H1 (cell line): ENCODE measurements at regions not wholly inside any gene's neighbourhood (a gene's known extent, or its start where the extent isn't known, plus 50 kb on each side); places are given as distances from the start of the nearest gene placed in this dataset.

Source experiments
- CTCF ChIA-PET: fragments of 300-600 bp; sonication (Branson Sonifier 250); formaldehyde crosslinking; loops from one replicate; lab custom pipeline; 2021; ENCODE audit not compliant: partially characterized antibody; lab: Charles Lee
- POLR2A ChIA-PET: fragments of 300-600 bp; sonication (Branson Sonifier 250); formaldehyde crosslinking; loops from one replicate; lab custom pipeline; 2021; ENCODE audit warnings: inconsistent platforms; ENCODE audit not compliant: partially characterized antibody; lab: Charles Lee
- DNase-seq, 2 experiments: peaks; one replicate each; pipeline versions ENCODE4 v3.0.0 to v3.0.0-alpha.2; 2010 to 2022; ENCODE audit warnings: low spot score in 2 of 2, low read depth in 1 of 2, mixed read lengths in 1 of 2
- FAIRE-seq: peaks from 2 replicates; lab custom pipeline; 2011; peaks lifted over from hg19 to GRCh38; lab: Jason Lieb, UNC
- H2AFZ ChIP-seq: 2 replicates; pipeline ENCODE4 v1.8.1; 2012; ENCODE audit warnings: low read length, inconsistent platforms
- H2AK5ac ChIP-seq: 2 replicates; pipeline ENCODE4 v1.6.1; 2013; ENCODE audit warnings: low read depth, low read length
- H2BK120ac ChIP-seq: replicated peaks from 2 replicates; pipeline ENCODE3; 2013; ENCODE audit warnings: low read depth, low read length, inconsistent platforms
- H2BK12ac ChIP-seq: 2 replicates; pipeline ENCODE4 v1.6.1; 2013; ENCODE audit warnings: low read depth, low read length
- H2BK15ac ChIP-seq: 2 replicates; pipeline ENCODE4 v1.6.1; 2013; ENCODE audit warnings: low read length
- H2BK20ac ChIP-seq: 2 replicates; pipeline ENCODE4 v1.6.1; 2013; ENCODE audit warnings: low read length
- H2BK5ac ChIP-seq: 2 replicates; pipeline ENCODE4 v1.6.1; 2013; ENCODE audit warnings: low read depth, low read length
- H3K14ac ChIP-seq: 2 replicates; pipeline ENCODE4 v1.6.1; 2013; ENCODE audit warnings: inconsistent platforms; ENCODE audit not compliant: insufficient read length
- H3K18ac ChIP-seq: 2 replicates; pipeline ENCODE4 v1.6.1; 2013; ENCODE audit warnings: low read length; ENCODE audit errors: extremely low read depth
- H3K23ac ChIP-seq: 2 replicates; pipeline ENCODE4 v1.6.1; 2013; ENCODE audit warnings: inconsistent platforms; ENCODE audit not compliant: insufficient read length
- H3K23me2 ChIP-seq: 2 replicates; pipeline ENCODE4 v1.6.1; 2013; ENCODE audit warnings: low read depth, low read length
- H3K27ac ChIP-seq: 2 replicates; pipeline ENCODE4 v1.6.1; 2011; ENCODE audit warnings: low read depth, low read length, inconsistent platforms
- H3K27me3 ChIP-seq, 4 experiments: replicated peaks in 1 of 4; 1 replicate in 1 of 4; 2 replicates in 3 of 4; pipeline versions ENCODE4 v1.6.1 to v1.8.1; 2011 to 2013; ENCODE audit warnings: low read length in 3 of 4, mild to moderate bottlenecking in 3 of 4, inconsistent platforms in 2 of 4, mixed read lengths in 2 of 4, moderate library complexity in 1 of 4; ENCODE audit not compliant: control insufficient read depth in 3 of 4, insufficient read depth in 3 of 4; ENCODE audit errors: extremely low read depth in 1 of 4
- H3K36me3 ChIP-seq, 4 experiments: 2 replicates each; pipeline versions ENCODE4 v1.6.1 to v1.8.1; 2011 to 2013; ENCODE audit warnings: mild to moderate bottlenecking in 4 of 4, low read length in 3 of 4, moderate library complexity in 2 of 4, control low read depth in 1 of 4, inconsistent platforms in 1 of 4; ENCODE audit not compliant: insufficient read depth in 4 of 4, control insufficient read depth in 2 of 4
- H3K4ac ChIP-seq: replicated peaks from 2 replicates; pipeline ENCODE3; 2013; ENCODE audit warnings: low read length, low read depth, mixed read lengths, inconsistent platforms; ENCODE audit not compliant: insufficient read length
- H3K4me1 ChIP-seq, 4 experiments: replicated peaks in 1 of 4; 1 replicate in 1 of 4; 2 replicates in 3 of 4; pipeline versions ENCODE4 v1.6.1 to v1.8.1; 2011 to 2013; ENCODE audit warnings: low read length in 3 of 4, inconsistent platforms in 2 of 4, mixed read lengths in 1 of 4; ENCODE audit not compliant: insufficient read depth in 4 of 4, control insufficient read depth in 3 of 4
- H3K4me2 ChIP-seq, 2 experiments: 2 replicates each; pipeline versions ENCODE4 v1.6.1 to v1.8.1; 2011 to 2013; ENCODE audit warnings: low read depth in 2 of 2, low read length in 2 of 2, control low read depth in 1 of 2, inconsistent platforms in 1 of 2, mild to moderate bottlenecking in 1 of 2; ENCODE audit not compliant: insufficient read depth in 1 of 2
- H3K4me3 ChIP-seq, 4 experiments: fragments of 200-600, 300-600 bp in 1 of 4; sonication (generic), shearing (Covaris generic), sonication (Bioruptor Twin) in 1 of 4; 2 replicates each; pipeline versions ENCODE4 v1.5.1 to v1.8.1; 2011 to 2016; ENCODE audit warnings: low read length in 4 of 4, low read depth in 3 of 4, control low read depth in 2 of 4, inconsistent platforms in 2 of 4, mild to moderate bottlenecking in 2 of 4, mixed read lengths in 1 of 4, moderate library complexity in 1 of 4; ENCODE audit not compliant: insufficient read depth in 2 of 4; ENCODE audit errors: extremely low read depth in 1 of 4
- H3K56ac ChIP-seq: replicated peaks from 2 replicates; pipeline ENCODE3; 2013; ENCODE audit warnings: low read depth, mild to moderate bottlenecking, mixed read lengths, low read length, inconsistent platforms; ENCODE audit not compliant: insufficient read length
- H3K79me1 ChIP-seq: 2 replicates; pipeline ENCODE4 v1.6.1; 2013; ENCODE audit warnings: low read depth, low read length, control low read depth
- H3K79me2 ChIP-seq, 2 experiments: 2 replicates each; pipeline versions ENCODE4 v1.6.1 to v1.8.1; 2012 to 2013; ENCODE audit warnings: low read length in 2 of 2, mild to moderate bottlenecking in 2 of 2, inconsistent platforms in 1 of 2; ENCODE audit not compliant: insufficient read depth in 2 of 2, control insufficient read depth in 1 of 2
- H3K9ac ChIP-seq, 4 experiments: replicated peaks in 1 of 4; 1 replicate in 1 of 4; 2 replicates in 3 of 4; pipeline versions ENCODE4 v1.6.1 to v1.8.1; 2011 to 2013; ENCODE audit warnings: low read depth in 3 of 4, low read length in 3 of 4, control low read depth in 2 of 4, mild to moderate bottlenecking in 2 of 4, moderate library complexity in 2 of 4, inconsistent platforms in 1 of 4; ENCODE audit errors: extremely low read depth in 1 of 4
- H3K9me3 ChIP-seq, 2 experiments: 2 replicates each; pipeline versions ENCODE4 v1.6.1 to v1.8.1; 2012 to 2013; ENCODE audit warnings: mild to moderate bottlenecking in 2 of 2, moderate library complexity in 2 of 2, control low read depth in 1 of 2, inconsistent platforms in 1 of 2, low read depth in 1 of 2, low read length in 1 of 2, mixed read lengths in 1 of 2; ENCODE audit not compliant: insufficient read depth in 2 of 2
- H4K20me1 ChIP-seq, 2 experiments: replicated peaks in 1 of 2; 2 replicates each; pipeline versions ENCODE3 to v1.8.1; 2011 to 2013; ENCODE audit warnings: inconsistent platforms in 2 of 2, low read length in 2 of 2, mild to moderate bottlenecking in 1 of 2; ENCODE audit not compliant: insufficient read depth in 2 of 2, control insufficient read depth in 1 of 2
- H4K5ac ChIP-seq: 2 replicates; pipeline ENCODE4 v1.6.1; 2013; ENCODE audit warnings: low read length, low read depth, mixed read lengths, inconsistent platforms; ENCODE audit not compliant: insufficient read length
- H4K8ac ChIP-seq: 2 replicates; pipeline ENCODE4 v1.8.0; 2013; ENCODE audit warnings: mild to moderate bottlenecking, moderate library complexity, low read length, inconsistent platforms; ENCODE audit not compliant: insufficient read depth; ENCODE audit errors: extremely low read depth
- H4K91ac ChIP-seq: replicated peaks from 2 replicates; pipeline ENCODE3; 2013; ENCODE audit warnings: low read length, mixed read lengths, inconsistent platforms; ENCODE audit not compliant: insufficient read length
- ATF2 ChIP-seq: IDR thresholded peaks from 2 replicates; pipeline ENCODE4 v1.6.1; 2012; ENCODE audit warnings: low read length, inconsistent platforms
- WGBS, 2 experiments: shearing (Covaris generic) in 1 of 2; methylation state at CpG; one replicate each; pipeline versions ENCODE4 v1.1.6 to v1.1.7; 2013 to 2015; ENCODE audit warnings: low lambda C conversion rate in 2 of 2, mixed read lengths in 2 of 2, inconsistent platforms in 1 of 2, low coverage in 1 of 2, missing lambda C conversion rate in 1 of 2; ENCODE audit not compliant: insufficient replicate concordance in 2 of 2, insufficient coverage in 1 of 2, insufficient read length in 1 of 2; ENCODE audit errors: extremely low coverage in 1 of 2, missing lambda C conversion rate in 1 of 2; 5-methylcytosine and 5-hydroxymethylcytosine counted together

- peaks cover 0 to 3% (median 0%) of the 10 kb centered on the region in 4 experiments; a peak in 1 of 7 replicates for H3K4me1 ChIP-seq
- H3K27me3 ChIP-seq: no peaks in the 10 kb centered on the region
- no peaks in the 10 kb centered on the region for H4K20me1 ChIP-seq
- peaks cover 2 to 3% of the 10 kb centered on the region in 2 experiments; a peak in 2 of 4 replicates for H3K9me3 ChIP-seq
- H3K9ac ChIP-seq: no peak overlapping the region
- DNase-seq (no peak), FAIRE-seq (no peak)
- no peak overlapping the region for H2BK20ac ChIP-seq
- H3K23me2 ChIP-seq: no peaks in the 10 kb centered on the region
- H3K56ac ChIP-seq: no peak overlapping the region
- no peaks in the 10 kb centered on the region for H3K79me2 ChIP-seq
- no peak overlapping the region for H3K23ac ChIP-seq
- H3K18ac ChIP-seq: no peak overlapping the region
- H4K91ac ChIP-seq: no peak overlapping the region
- H2BK15ac ChIP-seq: no peak overlapping the region
- H2BK12ac ChIP-seq: no peak overlapping the region
- H2AFZ ChIP-seq: no peak overlapping the region
- no peak overlapping the region for H2BK120ac ChIP-seq
- no peaks in the 10 kb centered on the region for H3K36me3 ChIP-seq
- H3K4me3 ChIP-seq: no peak overlapping the region
- CTCF ChIA-PET: no interaction called here
- no peak overlapping the region for H2BK5ac ChIP-seq
- no peak overlapping the region for H4K8ac ChIP-seq
- H4K5ac ChIP-seq: no peak overlapping the region
- 78% methylated on average over 5 of the region's 5 CpGs; no CpG with 5 or more reads in 1 of the 2 experiments for WGBS, 2 experiments
- H3K4me2 ChIP-seq: no peak overlapping the region
- no peaks in the 10 kb centered on the region for H3K79me1 ChIP-seq
- H3K14ac ChIP-seq: no peak overlapping the region
- no peak overlapping the region for H3K27ac ChIP-seq
- H2AK5ac ChIP-seq: no peak overlapping the region
- no peak overlapping the region for H3K4ac ChIP-seq
- POLR2A ChIA-PET: no interaction called here
- no peak for TF ChIP-seq ATF2
These were observed 378.1 kb downstream of the LMO4 start for GRCh38 chr1:87706779-87707228.
